PC-9 (cell line): ENCODE measurements at regions not wholly inside any gene's neighbourhood (a gene's known extent, or its start where the extent isn't known, plus 50 kb on each side); places are given as distances from the start of the nearest gene placed in this dataset.

ENCODE experiments used
- BruUV-seq: library from RNA; stranded (reverse); fragments of 400-500 nt; replicated peaks from 2 replicates; lab custom pipeline; 2021; lab: Mats Ljungman, UMichigan
- CTCF ChIA-PET: fragments of 300-600 bp; sonication (Branson Sonifier 250); formaldehyde crosslinking; loops from one replicate; lab custom pipeline; 2022; ENCODE audit warnings: antibody characterized with exemption; lab: Charles Lee
- POLR2A ChIA-PET: fragments of 300-600 bp; sonication (Branson Sonifier 250); formaldehyde crosslinking; loops from one replicate; lab custom pipeline; 2022; ENCODE audit warnings: antibody characterized with exemption; ENCODE audit not compliant: unreplicated experiment; lab: Charles Lee
- DNase-seq, 2 experiments: peaks; one replicate each; pipeline versions ENCODE4 v3.0.0 to v3.0.0-alpha.2; 2015 to 2022; ENCODE audit warnings: mixed read lengths in 1 of 2
- H2AFZ ChIP-seq: fragments of 200-600 bp; sonication (generic); 2 replicates; pipeline ENCODE4 v1.8.1; 2017; ENCODE audit warnings: antibody characterized with exemption
- H3F3A ChIP-seq: fragments of 200-600 bp; sonication (generic); 2 replicates; pipeline ENCODE4 v1.8.1; 2017; ENCODE audit warnings: antibody characterized with exemption, mild to moderate bottlenecking, low read depth; ENCODE audit not compliant: insufficient read depth
- H3K27ac ChIP-seq: fragments of 200-600 bp; sonication (generic); 2 replicates; pipeline ENCODE4 v1.6.1; 2016; ENCODE audit warnings: mixed run types
- H3K27me3 ChIP-seq: fragments of 200-600 bp; sonication (generic); 2 replicates; pipeline ENCODE4 v1.6.1; 2016; ENCODE audit warnings: low read depth, mixed run types; ENCODE audit not compliant: insufficient read depth
- H3K36me3 ChIP-seq: fragments of 200-600 bp; sonication (generic); 2 replicates; pipeline ENCODE4 v1.6.1; 2016; ENCODE audit warnings: low read depth, mixed run types
- H3K4me1 ChIP-seq: fragments of 200-600 bp; sonication (generic); replicated peaks from 2 replicates; pipeline ENCODE4 v1.6.1; 2016; ENCODE audit warnings: mixed run types; ENCODE audit not compliant: insufficient read depth
- H3K4me2 ChIP-seq: fragments of 200-600 bp; sonication (generic); 2 replicates; pipeline ENCODE4 v1.6.1; 2017; ENCODE audit warnings: mixed run types
- H3K4me3 ChIP-seq: fragments of 200-600 bp; sonication (generic); 2 replicates; pipeline ENCODE4 v1.6.1; 2016; ENCODE audit warnings: mixed run types
- H3K79me2 ChIP-seq: fragments of 200-600 bp; sonication (generic); 2 replicates; pipeline ENCODE4 v1.6.1; 2017; ENCODE audit warnings: low read depth, mixed run types
- H3K9me2 ChIP-seq: fragments of 200-600 bp; sonication (generic); 2 replicates; pipeline ENCODE4 v1.8.1; 2017; ENCODE audit warnings: mild to moderate bottlenecking; ENCODE audit not compliant: insufficient read depth
- H3K9me3 ChIP-seq: fragments of 200-600 bp; sonication (generic); 2 replicates; pipeline ENCODE4 v1.8.1; 2016; ENCODE audit warnings: low read depth; ENCODE audit not compliant: insufficient read depth
- H4K20me1 ChIP-seq: fragments of 200-600 bp; sonication (generic); 2 replicates; pipeline ENCODE4 v1.8.1; 2017; ENCODE audit not compliant: insufficient read depth
- CTCF ChIP-seq: fragments of 200-600 bp; sonication (generic); conservative IDR thresholded peaks from 2 replicates; pipeline ENCODE4 v1.6.1; 2017; ENCODE audit warnings: mixed run types, antibody characterized with exemption, mild to moderate bottlenecking, moderate library complexity
- EZH2 ChIP-seq: fragments of 200-600 bp; sonication (generic); IDR thresholded peaks from 2 replicates; pipeline ENCODE4 v1.8.0; 2017; ENCODE audit warnings: antibody characterized with exemption, low read depth
- intact Hi-C: fragments of 100-400 bp; cut with micrococcal nuclease; formaldehyde crosslinking; loops from one replicate; pipeline ENCODE4 v1.10.0; 2022; ENCODE audit not compliant: unreplicated experiment

GRCh38 chr10:117680601-117681000, 138.1 kb downstream of the EMX2 start:
- Histone ChIP-seq H3K4me2 (no peak overlapping the region), H3F3A (no peaks in the 10 kb centered on the region; the same call in 1 of the 2 replicates), H3K36me3 (no peaks in the 10 kb centered on the region), H3K27me3 (no peaks in the 10 kb centered on the region), H2AFZ (no peak overlapping the region), H3K4me1 (peaks cover 13% of the 10 kb centered on the region), H3K4me3 (no peak overlapping the region), H4K20me1 (no peaks in the 10 kb centered on the region), H3K9me2 (no peaks in the 10 kb centered on the region), H3K9me3 (no peaks in the 10 kb centered on the region), H3K79me2 (no peaks in the 10 kb centered on the region), H3K27ac (no peak overlapping the region)
- no peak for TF ChIP-seq EZH2
- TF ChIP-seq CTCF: no peak
- BruUV-seq: no TSS peak
- ChIA-PET CTCF (no interaction called here), POLR2A (no interaction called here)
- intact Hi-C loops: no loop called here
- no peak for DNase-seq

GRCh38 chr10:117681104-117681503, 138.6 kb downstream of the EMX2 start:
- no TSS peak for BruUV-seq
- Histone ChIP-seq H3K27ac (no peak overlapping the region), H3K4me3 (no peak overlapping the region), H3K27me3 (no peaks in the 10 kb centered on the region), H3K4me2 (no peak overlapping the region), H3K9me2 (no peaks in the 10 kb centered on the region), H3F3A (no peaks in the 10 kb centered on the region; the same call in 1 of the 2 replicates), H2AFZ (no peak overlapping the region), H3K9me3 (no peaks in the 10 kb centered on the region), H3K79me2 (no peaks in the 10 kb centered on the region), H4K20me1 (no peaks in the 10 kb centered on the region), H3K36me3 (no peaks in the 10 kb centered on the region), H3K4me1 (peaks cover 13% of the 10 kb centered on the region)
- ChIA-PET POLR2A (no interaction called here), CTCF (no interaction called here)
- TF ChIP-seq CTCF (no peak), EZH2 (no peak)
- no peak for DNase-seq
- intact Hi-C loops: no loop called here

GRCh38 chr10:117684046-117684610, 141.6 kb downstream of the EMX2 start:
- H3K79me2 ChIP-seq: no peaks in the 10 kb centered on the region
- TF ChIP-seq CTCF (no peak), EZH2 (no peak)
- H3F3A ChIP-seq: no peaks in the 10 kb centered on the region
- BruUV-seq: no TSS peak
- no peaks in the 10 kb centered on the region for H3K27me3 ChIP-seq
- intact Hi-C loops: no loop called here
- no peaks in the 10 kb centered on the region for H3K9me2 ChIP-seq
- no peaks in the 10 kb centered on the region; the same call in 1 of the 2 replicates for H3K4me1 ChIP-seq
- DNase-seq: no peak
- no peaks in the 10 kb centered on the region for H3K9me3 ChIP-seq
- no peak overlapping the region for H2AFZ ChIP-seq
- H3K4me3 ChIP-seq: no peak overlapping the region
- no peaks in the 10 kb centered on the region for H3K36me3 ChIP-seq
- H4K20me1 ChIP-seq: no peaks in the 10 kb centered on the region
- CTCF ChIA-PET: no interaction called here
- peak overlapping the region; percentile 76 for H3K4me2 ChIP-seq
- POLR2A ChIA-PET: no interaction called here
- H3K27ac ChIP-seq: no peak overlapping the region
